Liver (tissue), 3 donors: ENCODE measurements at regions not wholly inside any gene's neighbourhood (a gene's known extent, or its start where the extent isn't known, plus 50 kb on each side); places are given as distances from the start of the nearest gene placed in this dataset.

Source experiments
- JUND ChIP-seq, 2 donors: IDR thresholded peaks; 2 replicates each; pipeline ENCODE4 v1.6.1; 2016; ENCODE audit warnings: antibody characterized with exemption in 2 of 2
- SP1 ChIP-seq: IDR thresholded peaks from 2 replicates; pipeline ENCODE4 v1.6.1; 2018; ENCODE audit warnings: antibody characterized with exemption, mild to moderate bottlenecking
- TF ChIP-seq, protein P1 (sequence below): fragments of 150-350 bp; IDR thresholded peaks from 2 replicates; pipeline ENCODE4 v1.5.1; 2017; ENCODE audit warnings: improper control_type of control experiment, low read depth, low read length; ENCODE audit not compliant: missing input control
- donor health status: healthy.
- donor health status: healthy.

- no peak for TF ChIP-seq JUND (IDR thresholded peaks at IDR 0.05)
- TF ChIP-seq, protein P1, sequence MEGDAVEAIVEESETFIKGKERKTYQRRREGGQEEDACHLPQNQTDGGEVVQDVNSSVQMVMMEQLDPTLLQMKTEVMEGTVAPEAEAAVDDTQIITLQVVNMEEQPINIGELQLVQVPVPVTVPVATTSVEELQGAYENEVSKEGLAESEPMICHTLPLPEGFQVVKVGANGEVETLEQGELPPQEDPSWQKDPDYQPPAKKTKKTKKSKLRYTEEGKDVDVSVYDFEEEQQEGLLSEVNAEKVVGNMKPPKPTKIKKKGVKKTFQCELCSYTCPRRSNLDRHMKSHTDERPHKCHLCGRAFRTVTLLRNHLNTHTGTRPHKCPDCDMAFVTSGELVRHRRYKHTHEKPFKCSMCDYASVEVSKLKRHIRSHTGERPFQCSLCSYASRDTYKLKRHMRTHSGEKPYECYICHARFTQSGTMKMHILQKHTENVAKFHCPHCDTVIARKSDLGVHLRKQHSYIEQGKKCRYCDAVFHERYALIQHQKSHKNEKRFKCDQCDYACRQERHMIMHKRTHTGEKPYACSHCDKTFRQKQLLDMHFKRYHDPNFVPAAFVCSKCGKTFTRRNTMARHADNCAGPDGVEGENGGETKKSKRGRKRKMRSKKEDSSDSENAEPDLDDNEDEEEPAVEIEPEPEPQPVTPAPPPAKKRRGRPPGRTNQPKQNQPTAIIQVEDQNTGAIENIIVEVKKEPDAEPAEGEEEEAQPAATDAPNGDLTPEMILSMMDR, result no peak
- TF ChIP-seq SP1, result no peak
These were observed 133.8 kb upstream of the CCN2 start for GRCh38 chr6:132084811-132085509.
